Activated T-cell treated with anti-CD3 and anti-CD28 coated beads, Interleukin-2, amount 50 U/mL, for 4 hours (primary cell): ENCODE measurements at regions not wholly inside any gene's neighbourhood (a gene's known extent, or its start where the extent isn't known, plus 50 kb on each side); places are given as distances from the start of the nearest gene placed in this dataset.

ENCODE experiments used
- ATAC-seq, 2 donors: fragments of 200-7000 bp; cut with Tn5 transposase; one replicate each; pipeline ENCODE4 v1.10.0; 2021
- DNase-seq: peaks from one replicate; pipeline ENCODE4 v3.0.0-alpha.2; 2020
- H3K27me3 Mint-ChIP-seq: one replicate; pipeline ENCODE4 v1.8.0; 2021; ENCODE audit warnings: low read depth, mixed read lengths
- H3K36me3 Mint-ChIP-seq: one replicate; pipeline ENCODE4 v1.8.0; 2022; ENCODE audit warnings: mixed read lengths; ENCODE audit not compliant: insufficient read depth
- H3K4me1 Mint-ChIP-seq: one replicate; pipeline ENCODE4 v1.8.0; 2021; ENCODE audit warnings: low read depth, mixed read lengths
- H3K4me3 Mint-ChIP-seq: one replicate; pipeline ENCODE4 v1.8.0; 2021; ENCODE audit warnings: mild to moderate bottlenecking, moderate library complexity, mixed read lengths
- H3K9me3 Mint-ChIP-seq: one replicate; pipeline ENCODE4 v1.8.0; 2021; ENCODE audit warnings: mixed read lengths

- Mint-ChIP-seq H3K9me3 (no peaks in the 10 kb centered on the region), H3K4me1 (no peaks in the 10 kb centered on the region), H3K4me3 (no peak overlapping the region), H3K27me3 (peaks cover 6% of the 10 kb centered on the region), H3K36me3 (no peaks in the 10 kb centered on the region)
- DNase-seq = no peak
- no peak for ATAC-seq
Observed at GRCh38 chr3:11089931-11090330, 64.4 kb upstream of the HRH1 start.

DNA sequence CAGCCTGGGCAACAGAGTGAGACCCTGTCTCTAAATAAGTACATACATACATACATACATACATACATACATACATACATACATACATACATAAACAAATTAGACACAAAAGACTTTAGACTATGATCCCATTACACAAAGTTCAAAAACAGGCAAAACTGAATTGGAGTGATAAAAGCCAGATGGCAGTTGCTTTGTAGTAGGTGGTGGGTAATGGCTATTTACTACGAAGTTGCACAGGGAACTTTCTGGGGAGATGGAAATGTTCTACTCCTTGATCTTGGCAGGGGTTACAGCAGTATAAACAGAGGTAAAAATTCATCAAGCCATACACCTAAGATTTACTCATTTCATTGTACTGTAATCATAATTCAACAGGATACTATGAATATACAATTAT is 63.7 kb upstream of the HRH1 start:
- DNase-seq (no peak), ATAC-seq (no peak)
- H3K9me3 Mint-ChIP-seq = no peaks in the 10 kb centered on the region
- no peaks in the 10 kb centered on the region for H3K4me1 Mint-ChIP-seq
- H3K27me3 Mint-ChIP-seq = peaks cover 3% of the 10 kb centered on the region
- no peaks in the 10 kb centered on the region for H3K36me3 Mint-ChIP-seq
- no peak overlapping the region for H3K4me3 Mint-ChIP-seq

- Mint-ChIP-seq H3K4me3 (no peak overlapping the region), H3K9me3 (no peaks in the 10 kb centered on the region)
Observed at GRCh38 chr3:11091088-11091590, 63.2 kb upstream of the HRH1 start.

GRCh38 chr3:11091791-11092190 is 62.5 kb upstream of the HRH1 start:
- H3K36me3 Mint-ChIP-seq = no peaks in the 10 kb centered on the region
- H3K4me1 Mint-ChIP-seq = peaks cover 7% of the 10 kb centered on the region
- no peak for ATAC-seq

More at GRCh38 chr3:11091088-11091590, 63.2 kb upstream of the HRH1 start:
- ATAC-seq (no peak), DNase-seq (no peak)
- Mint-ChIP-seq H3K36me3 (no peaks in the 10 kb centered on the region), H3K27me3 (peaks cover 3% of the 10 kb centered on the region), H3K4me1 (peaks cover 2% of the 10 kb centered on the region)

DNA sequence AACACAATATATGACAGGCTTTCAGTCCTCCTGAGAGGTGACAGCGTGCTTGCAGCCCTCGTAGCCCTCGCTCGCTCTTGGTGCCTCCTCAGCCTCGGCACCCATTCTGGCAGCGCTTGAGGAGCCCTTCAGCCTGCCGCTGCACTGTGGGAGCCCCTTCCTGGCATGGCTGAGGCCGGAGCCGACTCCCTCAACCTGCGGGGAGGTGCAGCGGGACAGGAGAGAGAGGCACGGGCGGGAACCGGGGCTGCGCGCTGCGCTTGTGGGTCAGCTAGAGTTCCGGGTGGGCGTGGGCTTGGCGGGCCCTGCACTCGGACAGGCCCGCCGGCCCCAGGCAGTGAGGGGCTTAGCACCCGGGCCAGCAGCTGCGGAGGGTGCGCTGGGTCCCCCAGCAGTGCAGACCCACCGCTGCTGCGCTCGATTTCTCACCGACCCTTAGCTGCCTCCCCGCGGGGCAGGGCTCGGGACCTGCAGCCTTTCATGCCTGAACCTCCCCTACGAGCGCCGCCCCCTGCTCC is 60.4 kb upstream of the HRH1 start:
- ATAC-seq (no peak), DNase-seq (no peak)
- Mint-ChIP-seq H3K4me3 (no peak overlapping the region), H3K4me1 (peaks cover 14% of the 10 kb centered on the region), H3K9me3 (no peaks in the 10 kb centered on the region), H3K27me3 (peaks cover 3% of the 10 kb centered on the region), H3K36me3 (no peaks in the 10 kb centered on the region)

More at GRCh38 chr3:11091791-11092190, 62.5 kb upstream of the HRH1 start:
- H3K9me3 Mint-ChIP-seq = no peaks in the 10 kb centered on the region
- H3K27me3 Mint-ChIP-seq = peaks cover 3% of the 10 kb centered on the region
- no peak for DNase-seq
- no peak overlapping the region for H3K4me3 Mint-ChIP-seq

DNA sequence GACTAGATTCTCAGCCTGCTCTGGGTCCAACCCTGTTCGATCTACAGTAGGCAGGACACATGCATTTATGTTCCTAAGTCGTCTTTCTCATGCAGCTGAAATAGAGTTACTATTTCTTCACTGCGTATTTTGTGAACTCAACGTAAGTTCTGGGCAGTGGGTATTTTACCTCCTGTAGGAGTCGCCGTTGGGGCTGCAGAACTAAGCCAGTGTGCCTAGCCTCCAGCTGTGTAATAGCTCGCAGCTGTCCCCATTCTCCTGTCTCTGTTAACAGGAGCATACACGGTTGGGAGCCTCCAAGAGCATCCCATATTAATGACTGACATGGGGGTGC is 58.4 kb upstream of the HRH1 start:
- no peaks in the 10 kb centered on the region for H3K36me3 Mint-ChIP-seq
- H3K9me3 Mint-ChIP-seq = no peaks in the 10 kb centered on the region
- no peak overlapping the region for H3K4me3 Mint-ChIP-seq
- DNase-seq (no peak), ATAC-seq (no peak)
- H3K27me3 Mint-ChIP-seq = peaks cover 3% of the 10 kb centered on the region
- peaks cover 14% of the 10 kb centered on the region for H3K4me1 Mint-ChIP-seq

DNA sequence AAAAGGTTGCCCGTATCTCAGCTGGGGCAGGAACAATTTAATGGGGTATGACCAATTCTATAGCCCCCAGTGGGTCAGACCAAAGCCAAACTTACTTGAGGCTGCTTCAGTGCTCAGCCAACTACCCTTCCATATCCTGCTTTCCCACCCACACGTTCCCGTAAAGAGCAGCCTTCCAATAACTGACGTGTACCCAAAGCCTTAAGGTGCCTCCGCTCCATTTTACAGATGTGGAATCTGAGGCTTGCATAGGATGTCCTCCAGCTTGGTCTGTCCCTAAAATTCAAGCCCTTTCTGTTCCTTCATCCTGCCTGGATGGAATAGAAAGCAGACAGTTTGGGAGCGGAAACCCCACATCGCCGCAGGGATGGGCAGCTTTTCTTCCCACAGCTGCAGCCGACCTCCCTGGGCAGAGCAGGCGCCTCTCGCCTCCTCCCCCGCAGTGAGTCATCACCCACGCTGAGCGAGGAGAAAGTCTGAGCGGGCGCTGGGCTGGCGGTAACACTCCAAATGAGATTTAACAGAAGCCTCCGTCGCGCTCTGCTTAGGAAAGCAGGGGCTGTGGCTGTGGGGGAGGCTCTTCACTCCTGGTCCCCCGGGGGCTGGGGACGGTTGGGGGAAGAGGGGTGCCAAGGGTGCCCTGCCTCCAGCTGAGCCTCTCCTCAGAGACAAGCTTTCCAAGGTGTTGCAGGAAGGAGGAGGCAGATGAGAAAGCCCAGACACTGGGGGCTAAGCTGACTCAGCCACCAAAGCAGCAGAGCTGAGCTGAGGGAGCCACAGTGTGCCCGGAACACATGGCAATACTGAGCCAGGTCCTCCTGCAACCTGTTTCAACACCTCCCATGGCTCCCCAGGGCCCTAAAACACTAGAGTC is 57.8 kb upstream of the HRH1 start:
- no peaks in the 10 kb centered on the region for H3K9me3 Mint-ChIP-seq
- peaks cover 14% of the 10 kb centered on the region for H3K4me1 Mint-ChIP-seq
- peak overlapping the region; percentile 3 for H3K4me3 Mint-ChIP-seq
- H3K36me3 Mint-ChIP-seq = no peaks in the 10 kb centered on the region
- H3K27me3 Mint-ChIP-seq = peaks cover 3% of the 10 kb centered on the region
- DNase-seq (peak; percentile 45), ATAC-seq (peak; percentile 89 to 91)

DNA sequence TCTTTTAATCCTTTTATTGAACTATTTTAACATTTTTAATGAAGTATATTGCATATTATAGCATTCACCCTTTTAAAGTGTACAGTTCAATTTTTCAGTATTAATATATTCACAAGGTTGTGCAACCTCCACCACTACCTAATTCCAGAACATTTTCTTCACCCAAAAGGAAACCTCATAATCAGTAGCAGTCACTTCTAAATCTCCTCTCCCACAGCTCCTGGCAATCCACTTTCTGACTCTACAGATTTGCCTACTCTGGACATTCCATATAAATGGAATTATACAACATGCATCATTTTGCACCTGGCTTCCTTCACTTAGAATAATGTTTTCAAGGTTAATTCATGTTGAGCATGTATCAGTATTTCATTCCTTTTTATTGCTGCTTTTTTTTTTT is 55.0 kb upstream of the HRH1 start:
- H3K27me3 Mint-ChIP-seq = peaks cover 6% of the 10 kb centered on the region
- H3K4me3 Mint-ChIP-seq = no peak overlapping the region
- DNase-seq = no peak
- peaks cover 12% of the 10 kb centered on the region for H3K9me3 Mint-ChIP-seq
- no peak for ATAC-seq
- H3K4me1 Mint-ChIP-seq = peaks cover 14% of the 10 kb centered on the region
- H3K36me3 Mint-ChIP-seq = no peaks in the 10 kb centered on the region
